GM18951 (cell line): ENCODE measurements at regions not wholly inside any gene's neighbourhood (a gene's known extent, or its start where the extent isn't known, plus 50 kb on each side); places are given as distances from the start of the nearest gene placed in this dataset.

Source experiments
- POLR2A ChIP-seq: IDR thresholded peaks from 4 replicates; pipeline ENCODE4 v1.6.1; 2011; ENCODE audit warnings: mild to moderate bottlenecking; ENCODE audit not compliant: insufficient read length, insufficient read depth; ENCODE audit errors: extremely low read depth
- in situ Hi-C: fragments of 300-500 bp; cut with MboI; formaldehyde crosslinking; loops from one replicate; pipeline ENCODE4 v1.12.0; 2022; ENCODE audit warnings: low sequenced_read_pairs, mixed read lengths, inconsistent platforms; ENCODE audit not compliant: unreplicated experiment

DNA sequence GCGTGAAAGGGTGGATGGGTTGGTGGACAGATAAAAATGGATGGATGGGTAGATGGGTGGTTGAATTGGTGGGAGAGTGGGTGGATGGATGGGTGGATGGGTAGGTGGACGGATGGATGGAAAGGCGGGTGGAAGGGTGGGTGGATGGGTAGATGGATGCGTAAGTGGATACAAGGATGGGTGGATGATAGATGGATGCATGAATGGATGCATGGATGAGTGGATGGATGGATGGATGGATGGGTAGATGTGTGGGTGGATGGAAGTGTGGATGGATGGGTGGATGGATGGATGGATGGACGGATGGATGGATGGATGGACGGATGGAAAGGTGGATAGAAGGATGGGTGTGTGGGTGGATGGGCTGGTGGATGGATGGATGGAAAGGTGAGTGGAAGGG lies 77.0 kb upstream of the GRK3 start:
- in situ Hi-C loops: no loop called here
- TF ChIP-seq POLR2A: no peak

DNA sequence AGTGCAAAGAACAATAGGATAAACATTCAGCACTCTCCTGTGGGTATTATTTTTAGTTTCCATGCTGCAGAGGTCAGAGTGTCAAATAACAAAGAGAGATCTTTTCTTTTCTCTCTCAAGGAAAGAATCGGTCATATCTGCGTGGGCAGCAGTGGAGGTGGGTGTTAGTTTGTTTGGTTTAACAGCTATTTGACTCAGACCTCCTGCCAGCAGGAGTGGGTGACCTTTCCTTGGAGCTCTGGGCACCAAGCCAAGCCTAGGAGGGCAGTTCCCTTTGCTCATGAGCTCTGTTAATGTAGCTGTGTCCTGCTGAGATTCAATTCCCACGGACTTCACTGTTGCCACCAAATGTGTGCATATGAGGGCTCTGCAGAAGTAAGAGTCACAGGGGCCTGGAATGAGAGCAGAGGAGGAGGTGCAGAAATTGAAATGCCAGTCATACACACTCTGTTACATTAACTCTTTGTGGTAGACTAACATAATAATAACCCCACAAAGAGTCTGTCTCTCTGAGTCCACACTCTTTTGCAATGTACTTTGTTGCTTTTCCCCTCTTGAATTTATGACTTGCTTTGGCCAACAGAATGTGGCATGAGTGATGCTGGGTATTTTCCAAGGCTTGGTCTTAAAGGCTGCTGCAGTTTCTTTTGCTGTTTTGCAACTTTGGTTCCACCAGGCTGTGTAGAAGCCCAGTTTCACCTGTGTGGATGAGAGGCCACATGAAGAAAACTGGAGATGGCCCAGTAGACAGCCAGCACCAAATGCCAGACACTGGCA lies 76.0 kb upstream of the GRK3 start:
- in situ Hi-C loops: no loop called here
- TF ChIP-seq POLR2A: no peak

DNA sequence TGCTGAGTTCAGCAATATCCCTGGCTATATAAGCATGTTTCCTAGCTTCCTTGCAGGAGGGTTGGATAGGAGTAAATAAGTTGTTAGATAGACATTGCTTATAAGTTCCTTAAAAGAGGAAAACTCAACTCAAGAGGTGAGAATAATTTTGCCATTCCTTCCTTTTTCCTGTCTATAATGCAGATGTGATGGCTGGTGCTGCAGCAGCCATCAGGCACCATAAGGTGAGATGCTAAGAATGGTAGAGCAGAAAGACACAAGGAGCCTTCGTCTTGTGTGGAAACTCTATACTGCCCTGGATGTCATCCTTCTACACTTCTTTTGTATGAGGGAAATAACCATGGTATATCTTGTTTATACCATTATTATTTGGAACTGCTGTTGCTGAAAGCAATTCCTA lies 74.5 kb upstream of the GRK3 start:
- no peak for TF ChIP-seq POLR2A
- in situ Hi-C loops: no loop called here

DNA sequence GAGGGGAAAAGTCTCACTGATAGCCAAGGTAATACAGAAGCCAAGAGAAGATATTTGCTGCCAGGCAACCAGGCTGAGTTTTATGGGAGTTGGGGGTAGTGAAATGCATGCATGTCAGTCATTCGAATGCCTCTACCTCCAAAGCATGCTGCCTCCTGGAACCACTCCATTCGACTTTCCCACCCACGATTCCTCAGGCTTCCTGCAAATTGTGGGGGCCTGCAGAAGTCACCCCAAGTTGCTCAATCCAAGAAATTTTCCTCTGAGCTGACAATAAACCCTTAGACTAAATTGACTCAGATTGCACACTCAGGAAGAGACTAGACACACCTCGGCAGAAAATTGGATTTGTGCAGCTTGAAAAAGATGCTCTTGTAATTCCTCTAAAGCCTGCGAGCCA lies 73.6 kb upstream of the GRK3 start:
- no peak for TF ChIP-seq POLR2A
- in situ Hi-C loops: no loop called here

DNA sequence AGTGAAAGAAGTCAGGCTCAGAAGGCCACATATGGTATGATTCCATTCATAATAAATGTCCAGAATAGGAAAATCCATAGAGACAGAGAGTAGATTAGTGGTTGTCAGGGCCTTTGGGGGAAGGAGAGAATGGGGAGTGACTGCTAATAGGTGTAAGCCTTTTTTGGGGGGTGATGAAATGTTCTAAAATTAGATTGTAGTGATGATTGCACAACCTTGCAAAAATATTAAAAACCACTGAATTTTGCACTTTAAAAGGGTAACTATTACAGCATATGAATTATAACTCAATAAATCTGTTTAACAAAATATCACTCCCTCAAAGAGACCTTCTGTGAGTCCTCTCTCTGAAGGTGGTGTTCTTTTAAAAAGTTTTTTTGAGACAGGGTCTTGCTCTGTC lies 72.3 kb upstream of the GRK3 start:
- in situ Hi-C loops: no loop called here
- no peak for TF ChIP-seq POLR2A

DNA sequence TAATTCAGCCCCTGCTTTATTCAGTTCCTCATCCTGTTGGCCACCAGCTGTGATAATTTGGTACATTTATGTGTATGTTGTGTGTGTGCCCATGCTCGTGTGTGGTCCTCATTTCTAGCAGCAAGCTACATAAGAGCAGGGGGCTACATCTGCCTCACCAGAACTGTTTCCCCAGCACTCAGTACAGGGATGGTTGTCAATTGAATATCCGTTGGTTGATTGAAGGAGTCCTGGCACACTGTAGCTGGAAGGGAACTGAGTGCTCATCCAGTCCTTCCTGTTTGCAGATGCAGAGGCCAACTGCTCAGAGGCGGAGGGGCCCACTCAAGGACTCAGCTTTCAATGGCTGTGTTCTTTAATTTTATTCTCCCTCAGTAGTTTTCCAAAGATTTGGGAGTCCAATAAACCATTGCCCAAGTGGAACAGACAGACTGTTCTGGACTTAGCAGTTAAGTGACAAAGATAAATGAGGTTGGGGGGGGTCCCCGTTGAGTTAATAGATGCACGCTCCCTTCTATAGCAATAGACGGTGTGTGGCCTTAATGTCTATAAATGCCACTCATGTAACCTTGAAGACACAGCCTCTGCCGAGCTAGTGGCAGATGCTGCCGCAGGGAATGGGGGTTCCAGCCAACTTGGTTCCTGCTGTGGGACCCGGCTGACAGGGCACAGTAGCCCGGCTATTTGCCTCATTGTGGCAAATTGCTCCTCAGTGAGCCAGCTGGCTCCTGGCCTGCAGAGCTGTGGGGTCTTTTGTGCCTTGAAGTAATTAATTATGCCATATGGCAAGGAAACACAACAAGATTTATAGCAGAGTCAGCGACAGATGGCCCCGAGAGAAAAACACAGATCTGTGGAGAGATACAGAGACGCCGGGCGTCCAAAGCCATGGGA lies 71.4 kb upstream of the GRK3 start:
- no peak for TF ChIP-seq POLR2A
- in situ Hi-C loops: no loop called here

DNA sequence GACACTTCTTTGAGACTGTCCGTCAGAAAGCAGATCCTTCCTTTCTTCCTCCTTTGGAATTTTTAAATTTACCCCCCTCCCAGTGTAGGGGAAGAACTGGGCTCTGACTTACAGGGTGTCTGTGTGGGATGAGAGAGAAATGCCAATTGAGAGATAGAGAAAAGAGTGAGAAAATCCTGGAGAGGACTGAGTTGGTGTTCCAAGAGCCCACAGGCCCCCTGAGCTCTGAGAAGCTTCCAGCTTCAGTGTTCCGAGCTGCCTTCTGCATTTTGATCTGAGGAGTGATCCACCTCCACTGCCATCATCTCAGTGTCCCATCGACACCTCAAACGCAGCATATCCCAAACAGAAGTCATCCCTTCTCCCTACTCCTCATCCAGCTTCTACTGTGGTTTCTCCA lies 70.7 kb upstream of the GRK3 start:
- in situ Hi-C loops: no loop called here
- no peak for TF ChIP-seq POLR2A

DNA sequence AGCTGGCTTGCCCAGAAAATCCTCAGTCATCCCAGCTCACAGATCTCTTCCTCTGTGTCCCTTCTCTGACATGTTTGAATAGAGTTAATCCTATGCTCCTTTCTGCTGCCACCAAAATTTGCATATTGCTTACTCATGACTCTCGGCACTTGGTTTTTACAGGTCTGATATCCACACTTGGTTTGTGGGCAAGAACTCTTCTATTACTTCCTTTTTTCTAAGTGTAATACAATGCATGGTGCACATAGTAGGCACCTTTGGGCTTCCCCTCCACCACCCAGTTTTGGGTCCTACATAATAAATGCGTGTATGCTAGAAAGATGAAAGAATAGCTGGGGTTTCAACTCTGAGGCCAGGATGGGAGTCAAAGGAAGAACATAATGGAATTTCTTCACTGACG lies 69.7 kb upstream of the GRK3 start:
- in situ Hi-C loops: no loop called here
- no peak for TF ChIP-seq POLR2A

DNA sequence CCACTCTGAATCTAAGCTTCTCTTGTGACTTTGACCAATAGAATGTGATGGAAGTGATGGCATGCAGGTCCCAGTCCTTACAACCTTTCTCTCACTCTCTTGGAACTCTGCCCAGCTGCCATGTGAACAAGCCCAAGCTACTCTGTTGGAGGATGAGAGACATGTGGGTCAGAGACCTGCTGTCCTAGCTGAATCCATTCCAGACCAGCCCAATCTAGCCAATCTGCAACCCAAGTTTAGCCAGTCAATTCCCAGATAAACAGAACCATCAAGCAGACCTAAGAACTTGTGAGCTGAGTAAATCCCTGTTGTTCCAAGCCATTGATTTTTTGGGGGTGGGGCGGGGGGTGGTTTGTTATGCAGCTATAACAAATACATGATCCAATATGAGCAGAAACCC lies 69.2 kb upstream of the GRK3 start:
- in situ Hi-C loops: no loop called here
- no peak for TF ChIP-seq POLR2A

DNA sequence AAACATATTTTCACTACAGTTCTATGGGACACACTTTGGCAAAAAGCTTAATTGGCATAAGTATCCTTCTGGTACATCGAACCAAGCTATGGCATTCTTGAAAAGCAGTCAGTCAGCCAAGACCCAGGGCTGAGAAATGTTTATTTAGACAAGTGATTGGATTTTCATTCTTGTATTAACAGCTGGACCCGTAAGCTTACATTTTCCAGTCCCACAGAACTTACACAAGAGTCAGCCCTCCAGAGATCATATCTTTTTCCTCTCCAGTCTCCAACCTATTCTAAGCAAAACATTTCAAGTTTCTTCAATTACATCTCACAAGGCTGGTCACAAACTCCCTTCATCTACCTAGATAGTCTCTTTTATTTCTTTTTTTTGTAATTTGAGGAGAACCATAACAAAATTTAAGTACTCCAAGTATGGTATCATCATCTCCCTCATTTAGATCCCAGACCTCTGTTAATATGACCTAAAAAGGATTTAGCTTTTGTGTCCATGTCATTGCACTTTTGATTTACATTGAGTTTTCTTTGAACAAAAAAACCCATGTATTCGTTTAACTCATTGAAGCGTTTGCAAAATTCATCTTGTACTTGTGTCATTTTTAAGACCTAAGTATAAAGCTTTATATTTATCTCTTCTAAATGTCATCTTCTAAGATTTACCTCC lies 67.9 kb upstream of the GRK3 start:
- TF ChIP-seq POLR2A: no peak
- in situ Hi-C loops: no loop called here

DNA sequence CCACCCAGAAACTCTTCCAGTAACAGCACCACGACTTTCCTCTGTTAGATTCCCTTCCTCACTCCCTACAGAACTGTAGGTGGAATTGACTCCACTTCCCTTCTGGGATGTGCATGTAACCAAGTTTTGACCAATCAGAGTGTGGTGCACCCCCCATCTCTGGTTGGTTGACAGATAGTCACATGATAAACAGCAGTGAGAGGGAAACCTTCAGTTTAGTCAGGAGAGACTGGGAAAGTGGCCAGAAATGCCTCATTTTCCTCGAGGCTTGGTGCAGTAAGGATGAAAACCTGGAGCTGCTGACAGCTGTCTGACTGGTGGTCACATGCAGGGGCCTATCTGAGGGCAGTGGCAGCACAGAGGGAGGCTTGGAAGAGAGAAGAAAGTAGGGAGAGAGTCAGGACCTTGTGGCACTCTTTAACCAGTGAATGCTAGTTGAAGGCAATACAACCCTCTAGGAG lies 67.3 kb upstream of the GRK3 start:
- no peak for TF ChIP-seq POLR2A
- in situ Hi-C loops: no loop called here

DNA sequence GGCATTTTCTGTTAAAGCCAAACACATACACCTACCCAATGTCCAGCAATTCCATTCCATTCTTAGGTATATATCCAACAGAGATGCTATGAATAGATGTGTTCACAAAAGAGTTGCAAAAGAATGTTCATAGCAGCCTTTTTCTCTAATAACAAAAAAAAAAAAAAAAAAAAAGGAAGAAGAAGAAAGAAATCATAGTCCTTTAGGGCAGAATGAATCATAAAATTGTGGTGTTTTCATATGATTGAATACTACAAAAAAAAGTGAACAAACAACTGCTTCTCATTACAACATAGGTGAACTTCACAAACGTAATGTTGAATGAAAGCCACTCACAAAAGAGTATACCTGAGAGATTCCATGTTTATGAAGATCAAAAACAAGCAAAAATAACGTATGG lies 66.8 kb upstream of the GRK3 start:
- TF ChIP-seq POLR2A: no peak
- in situ Hi-C loops: no loop called here

DNA sequence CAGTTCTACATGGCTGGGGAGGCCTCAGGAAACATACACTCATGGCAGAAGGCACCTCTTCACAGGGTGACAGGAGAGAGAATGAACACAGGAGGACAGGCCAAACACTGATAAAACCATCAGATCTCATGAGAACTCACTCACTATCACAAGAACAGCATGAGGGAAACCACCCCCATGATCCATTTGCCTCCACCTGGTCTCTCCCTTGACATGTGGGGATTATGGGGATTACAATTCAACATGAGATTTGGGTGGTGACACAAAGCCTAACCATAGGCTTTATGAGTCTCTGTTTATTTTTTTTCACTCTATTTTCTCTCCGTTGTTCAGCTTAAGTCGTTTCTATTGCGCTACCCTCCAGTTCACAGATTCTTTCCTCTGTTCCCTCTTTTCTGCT lies 63.8 kb upstream of the GRK3 start:
- in situ Hi-C loops: loop anchor here (10.0 kb wide), 1 partner anchor 246 kb away; no protein-coding TSS in a partner anchor

DNA sequence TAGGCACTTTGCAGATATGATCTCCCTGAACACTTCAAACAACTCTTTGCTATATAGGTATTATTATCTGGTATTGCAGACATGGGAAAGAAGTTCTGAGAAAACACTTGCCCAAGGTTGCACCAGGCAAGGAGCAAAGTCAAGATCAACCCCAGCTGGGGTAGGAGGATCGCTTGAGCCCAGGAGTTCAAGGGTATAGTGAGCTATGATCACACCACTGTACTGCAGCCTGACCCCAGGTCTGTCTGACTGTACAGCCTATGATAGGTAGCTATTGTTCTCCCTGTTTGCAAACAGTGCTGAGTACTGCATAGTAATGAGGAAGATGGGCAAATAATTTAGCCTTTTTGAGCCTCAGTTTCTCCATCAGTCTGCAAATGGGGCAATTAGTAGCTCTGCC lies 60.5 kb upstream of the GRK3 start:
- in situ Hi-C loops: loop anchor here (10.0 kb wide), 1 partner anchor 249 kb away; no protein-coding TSS in a partner anchor
